Mesendoderm (in vitro differentiated cells): ENCODE measurements at regions not wholly inside any gene's neighbourhood (a gene's known extent, or its start where the extent isn't known, plus 50 kb on each side); places are given as distances from the start of the nearest gene placed in this dataset.

Source experiments
- DNase-seq: peaks from one replicate; pipeline ENCODE4 v3.0.0; 2013
- H2AK5ac ChIP-seq: 2 replicates; pipeline ENCODE4 v1.6.1; 2013; ENCODE audit warnings: low read length, inconsistent platforms
- H2BK120ac ChIP-seq: 2 replicates; pipeline ENCODE4 v1.6.1; 2013; ENCODE audit warnings: low read depth, mild to moderate bottlenecking, low read length, moderate library complexity, mixed read lengths
- H2BK15ac ChIP-seq: replicated peaks from 2 replicates; pipeline ENCODE4 v1.6.1; 2013; ENCODE audit warnings: low read depth, mild to moderate bottlenecking, moderate library complexity
- H2BK5ac ChIP-seq: 2 replicates; pipeline ENCODE4 v1.6.1; 2013; ENCODE audit warnings: low read length, inconsistent platforms
- H3K18ac ChIP-seq: 2 replicates; pipeline ENCODE4 v1.6.1; 2013; ENCODE audit warnings: mild to moderate bottlenecking, low read length, mixed read lengths
- H3K23ac ChIP-seq: one replicate; pipeline ENCODE4 v1.6.1; 2013; ENCODE audit warnings: low read length
- H3K27ac ChIP-seq: 2 replicates; pipeline ENCODE4 v1.5.1; 2013; ENCODE audit warnings: low read depth, mild to moderate bottlenecking, inconsistent platforms, low read length, moderate library complexity
- H3K27me3 ChIP-seq: 2 replicates; pipeline ENCODE4 v1.6.1; 2013; ENCODE audit warnings: low read length, control low read depth, mild to moderate bottlenecking, inconsistent platforms; ENCODE audit not compliant: insufficient read depth, poor library complexity
- H3K36me3 ChIP-seq: 2 replicates; pipeline ENCODE4 v1.6.1; 2013; ENCODE audit warnings: low read length, inconsistent platforms; ENCODE audit not compliant: control insufficient read depth, insufficient read depth
- H3K4ac ChIP-seq: one replicate; pipeline ENCODE4 v1.6.1; 2013; ENCODE audit warnings: low read depth, mild to moderate bottlenecking, low read length, moderate library complexity
- H3K4me1 ChIP-seq: 2 replicates; pipeline ENCODE4 v1.6.1; 2013; ENCODE audit warnings: low read depth, low read length, inconsistent platforms; ENCODE audit not compliant: control insufficient read depth
- H3K4me2 ChIP-seq: 2 replicates; pipeline ENCODE4 v1.6.1; 2013; ENCODE audit warnings: low read length
- H3K4me3 ChIP-seq: 2 replicates; pipeline ENCODE4 v1.5.1; 2013; ENCODE audit warnings: mild to moderate bottlenecking, low read length
- H3K56ac ChIP-seq: one replicate; pipeline ENCODE4 v1.6.1; 2013; ENCODE audit warnings: low read length
- H3K79me1 ChIP-seq: 2 replicates; pipeline ENCODE4 v1.6.1; 2013; ENCODE audit warnings: low read length, inconsistent platforms
- H3K79me2 ChIP-seq: 2 replicates; pipeline ENCODE4 v1.6.1; 2013; ENCODE audit warnings: mild to moderate bottlenecking, low read length; ENCODE audit not compliant: control insufficient read depth, insufficient read depth
- H3K9ac ChIP-seq: 2 replicates; pipeline ENCODE4 v1.6.1; 2013; ENCODE audit warnings: low read length, inconsistent platforms
- H4K5ac ChIP-seq: one replicate; pipeline ENCODE4 v1.6.1; 2013; ENCODE audit warnings: low read length
- H4K8ac ChIP-seq: one replicate; pipeline ENCODE4 v1.6.1; 2013; ENCODE audit warnings: low read depth, mild to moderate bottlenecking, control low read depth, low read length, moderate library complexity
- WGBS: extraction: QIAGEN DNeasy Blood & Tissue Kit; methylation state at CpG from one replicate; pipeline ENCODE4 v1.1.7; 2013; ENCODE audit warnings: low lambda C conversion rate, missing lambda C conversion rate; ENCODE audit not compliant: insufficient coverage; ENCODE audit errors: extremely low coverage; 5-methylcytosine and 5-hydroxymethylcytosine counted together

DNA sequence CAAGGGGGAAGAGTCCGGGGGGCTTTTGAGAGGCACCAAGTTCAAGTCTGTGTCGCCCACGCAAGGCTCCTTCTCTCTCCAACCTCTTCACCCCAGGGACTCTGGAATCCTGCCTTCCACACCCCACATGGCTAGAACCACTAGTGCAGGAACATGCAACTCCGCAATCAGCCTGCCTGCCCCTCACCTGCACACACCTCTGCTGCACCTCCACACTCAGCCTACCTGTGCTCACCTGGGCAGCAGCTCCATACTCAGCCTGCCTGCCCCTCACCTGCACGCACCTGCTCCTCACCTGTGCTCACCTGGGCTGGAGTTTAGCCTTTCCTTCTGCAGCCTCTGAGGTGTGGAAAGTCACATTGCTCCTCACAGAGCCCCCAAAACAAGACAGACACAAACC is 277.4 kb downstream of the NDUFA10 start:
- Histone ChIP-seq H3K27ac (no peak overlapping the region), H3K79me1 (no peaks in the 10 kb centered on the region), H2BK15ac (no peak overlapping the region), H3K27me3 (no peaks in the 10 kb centered on the region), H3K9ac (no peak overlapping the region), H2BK5ac (no peak overlapping the region), H3K56ac (peak overlapping the region; percentile 7), H3K4me1 (no peaks in the 10 kb centered on the region), H4K5ac (no peak overlapping the region), H2AK5ac (no peak overlapping the region), H3K4me3 (no peak overlapping the region), H3K23ac (no peak overlapping the region), H3K4me2 (no peak overlapping the region), H4K8ac (no peak overlapping the region), H2BK120ac (no peak overlapping the region), H3K18ac (no peak overlapping the region), H3K36me3 (no peaks in the 10 kb centered on the region), H3K4ac (no peak overlapping the region), H3K79me2 (no peaks in the 10 kb centered on the region)
- no CpG with 5 or more reads among the region's 5 CpGs for WGBS
- DNase-seq: no peak

DNA sequence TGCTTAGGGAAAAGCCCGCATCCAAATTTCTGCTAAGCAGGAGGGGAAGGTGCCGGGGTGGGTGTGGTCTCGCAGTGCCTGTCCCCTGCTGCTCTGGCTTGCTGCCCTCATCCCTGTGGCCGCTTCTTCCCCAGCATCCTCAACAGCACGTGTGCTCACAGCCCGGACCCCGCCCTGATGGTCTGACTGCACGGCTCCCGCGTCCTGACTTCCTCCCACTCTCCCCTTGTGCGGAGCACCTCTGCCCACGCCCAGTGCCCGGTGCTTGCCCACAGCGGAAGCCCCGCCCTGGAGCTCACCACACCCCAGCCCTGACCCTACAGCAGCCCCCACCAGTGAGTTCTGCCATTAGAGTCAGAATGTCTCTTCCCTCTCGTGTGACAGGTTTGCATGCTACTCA is 277.9 kb downstream of the NDUFA10 start:
- H3K4me2 ChIP-seq: no peak overlapping the region
- H3K56ac ChIP-seq: no peak overlapping the region
- H3K4me1 ChIP-seq: no peaks in the 10 kb centered on the region
- DNase-seq: no peak
- no peak overlapping the region for H2AK5ac ChIP-seq
- no peak overlapping the region for H4K5ac ChIP-seq
- no peak overlapping the region for H4K8ac ChIP-seq
- H2BK15ac ChIP-seq: no peak overlapping the region
- WGBS: no CpG with 5 or more reads among the region's 16 CpGs
- no peaks in the 10 kb centered on the region for H3K27me3 ChIP-seq
- no peak overlapping the region for H3K4me3 ChIP-seq
- H3K79me1 ChIP-seq: no peaks in the 10 kb centered on the region
- no peak overlapping the region for H3K18ac ChIP-seq
- H3K4ac ChIP-seq: no peak overlapping the region
- H2BK5ac ChIP-seq: no peak overlapping the region
- H3K23ac ChIP-seq: no peak overlapping the region
- H3K9ac ChIP-seq: no peak overlapping the region
- H3K36me3 ChIP-seq: no peaks in the 10 kb centered on the region
- no peak overlapping the region for H2BK120ac ChIP-seq
- no peaks in the 10 kb centered on the region for H3K79me2 ChIP-seq
- H3K27ac ChIP-seq: no peak overlapping the region

DNA sequence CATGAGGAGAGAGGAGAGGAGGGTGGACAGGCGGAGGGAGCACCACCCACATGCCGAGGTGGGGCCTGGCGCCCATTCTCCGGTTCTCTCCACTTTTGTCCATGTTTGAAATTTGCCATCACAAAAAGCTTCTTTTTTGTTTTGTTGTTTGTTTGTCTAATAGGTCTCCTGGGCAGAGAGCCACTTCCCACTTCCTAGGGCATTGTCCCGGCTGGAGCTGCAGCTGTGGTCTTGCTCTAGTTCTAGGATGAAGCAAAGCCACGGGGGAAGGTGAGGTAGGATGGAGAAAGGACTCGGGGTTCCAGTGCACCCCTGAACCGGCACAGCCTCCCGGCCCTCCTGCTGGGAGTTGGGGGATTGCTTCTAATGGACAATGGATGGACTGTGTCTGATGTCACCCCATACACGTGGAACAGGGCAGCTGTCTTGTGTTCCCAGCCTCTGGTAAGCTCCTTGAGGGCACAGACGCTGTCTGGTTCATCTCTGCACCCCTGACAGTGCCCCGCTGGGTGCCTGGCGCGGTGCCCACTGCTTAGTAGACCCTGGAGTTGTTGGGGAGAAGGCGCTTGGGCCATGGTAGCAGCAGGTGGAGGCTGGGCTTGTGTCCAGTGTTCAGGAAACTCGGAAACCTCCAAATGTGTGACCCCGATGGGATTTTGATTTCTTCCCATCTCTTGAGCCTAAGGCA is 278.4 kb downstream of the NDUFA10 start:
- Histone ChIP-seq H2BK15ac (no peak overlapping the region), H4K5ac (no peak overlapping the region), H3K79me2 (no peaks in the 10 kb centered on the region), H3K9ac (no peak overlapping the region), H2BK5ac (no peak overlapping the region), H3K4me2 (no peak overlapping the region), H3K36me3 (no peaks in the 10 kb centered on the region), H3K4ac (no peak overlapping the region), H2BK120ac (no peak overlapping the region), H3K27ac (no peak overlapping the region), H3K4me3 (no peak overlapping the region), H3K4me1 (no peaks in the 10 kb centered on the region), H3K23ac (no peak overlapping the region), H3K18ac (no peak overlapping the region), H3K79me1 (no peaks in the 10 kb centered on the region), H3K27me3 (no peaks in the 10 kb centered on the region), H4K8ac (no peak overlapping the region), H2AK5ac (no peak overlapping the region), H3K56ac (no peak overlapping the region)
- DNase-seq: no peak
- no CpG with 5 or more reads among the region's 17 CpGs for WGBS

DNA sequence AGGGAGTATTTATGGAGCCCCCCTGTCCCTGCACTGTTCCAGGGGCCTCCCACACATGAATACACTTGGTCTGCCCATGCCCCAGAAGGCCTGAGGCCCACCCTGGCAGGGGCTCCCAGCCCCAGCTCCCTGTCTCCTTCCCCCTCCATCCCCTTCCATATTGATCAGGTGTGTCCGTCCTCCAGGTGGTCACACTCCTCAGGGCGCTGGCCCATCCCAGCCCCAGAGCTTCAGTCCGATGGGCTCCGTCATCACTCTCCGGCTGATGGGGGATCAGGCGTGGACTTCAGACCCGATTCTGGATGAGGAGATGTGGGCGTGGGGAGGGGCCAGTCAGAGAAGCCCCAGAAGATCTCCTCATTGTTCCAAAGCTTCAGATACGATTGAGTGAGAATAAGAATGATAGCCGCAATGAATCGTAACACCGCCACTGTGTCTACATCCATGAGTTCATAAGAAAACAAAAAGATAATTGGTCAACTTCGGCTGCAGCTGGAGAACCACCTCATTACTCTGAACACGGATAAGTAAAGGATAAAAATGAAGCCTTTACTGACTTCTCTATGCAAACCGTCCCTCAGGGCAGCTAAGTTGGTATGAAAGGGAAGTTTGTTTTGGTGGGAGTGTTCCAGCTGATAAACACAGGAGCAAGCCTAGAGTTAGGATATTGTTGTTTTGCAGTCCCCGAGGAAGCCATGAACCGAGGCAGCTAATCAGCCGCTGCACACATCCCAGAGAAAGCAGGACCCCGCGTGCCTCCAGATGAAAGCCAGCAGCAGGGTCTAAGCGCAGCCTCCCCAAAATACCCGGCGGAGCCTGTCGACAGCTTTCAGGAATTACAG is 279.5 kb downstream of the NDUFA10 start:
- Histone ChIP-seq H3K27ac (no peak overlapping the region), H2BK15ac (no peak overlapping the region), H2BK5ac (no peak overlapping the region), H3K27me3 (no peaks in the 10 kb centered on the region), H2AK5ac (no peak overlapping the region), H3K36me3 (no peaks in the 10 kb centered on the region), H3K79me2 (no peaks in the 10 kb centered on the region), H3K4me2 (no peak overlapping the region), H2BK120ac (no peak overlapping the region), H3K4me1 (no peaks in the 10 kb centered on the region), H3K79me1 (no peaks in the 10 kb centered on the region), H3K4me3 (no peak overlapping the region), H4K5ac (no peak overlapping the region), H3K23ac (no peak overlapping the region), H3K9ac (no peak overlapping the region), H3K56ac (no peak overlapping the region), H3K4ac (no peak overlapping the region), H4K8ac (no peak overlapping the region), H3K18ac (no peak overlapping the region)
- no peak for DNase-seq
- no CpG with 5 or more reads among the region's 24 CpGs for WGBS

DNA sequence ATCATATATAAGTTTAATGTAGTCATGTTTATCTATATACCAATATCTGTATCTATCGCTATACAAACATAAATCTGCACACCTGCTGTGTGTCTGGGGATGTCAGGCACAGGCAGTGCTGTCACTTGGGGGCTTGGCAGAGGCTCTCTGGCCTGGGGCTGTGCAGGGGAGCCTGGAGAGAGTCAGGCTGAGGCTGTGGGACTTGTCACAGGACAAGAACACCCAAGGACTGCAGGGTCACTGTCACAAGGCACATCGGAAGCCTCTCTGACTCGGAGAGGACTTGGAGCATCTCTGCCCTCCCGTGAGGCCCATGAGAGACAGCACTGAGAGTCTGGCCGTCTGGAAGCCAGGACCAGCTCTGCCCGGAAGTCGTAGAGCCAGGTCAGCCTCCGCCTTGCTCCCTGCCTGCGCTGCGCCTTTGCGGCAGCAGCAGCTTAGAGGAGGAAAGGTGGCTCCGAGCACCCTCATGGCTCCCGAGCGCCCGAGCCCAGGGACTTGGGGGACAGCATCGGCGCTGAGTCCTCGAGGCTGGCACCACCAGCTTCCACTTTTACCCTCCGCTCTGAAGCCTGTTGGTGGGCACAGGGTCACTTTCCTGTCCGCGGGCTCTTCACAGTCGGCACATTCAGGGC is 280.3 kb downstream of the NDUFA10 start:
- Histone ChIP-seq H2AK5ac (no peak overlapping the region), H3K27ac (no peak overlapping the region), H4K5ac (no peak overlapping the region), H3K4ac (no peak overlapping the region), H2BK120ac (no peak overlapping the region), H3K9ac (no peak overlapping the region), H3K56ac (no peak overlapping the region), H3K4me3 (no peak overlapping the region), H2BK5ac (no peak overlapping the region), H3K27me3 (no peaks in the 10 kb centered on the region), H3K4me1 (no peaks in the 10 kb centered on the region), H4K8ac (no peak overlapping the region), H3K79me1 (no peaks in the 10 kb centered on the region), H3K18ac (no peak overlapping the region), H2BK15ac (no peak overlapping the region), H3K36me3 (no peaks in the 10 kb centered on the region), H3K23ac (no peak overlapping the region), H3K4me2 (no peak overlapping the region), H3K79me2 (no peaks in the 10 kb centered on the region)
- no peak for DNase-seq
- no CpG with 5 or more reads among the region's 22 CpGs for WGBS
